Prostate gland (tissue), 2 donors: ENCODE measurements at regions not wholly inside any gene's neighbourhood (a gene's known extent, or its start where the extent isn't known, plus 50 kb on each side); places are given as distances from the start of the nearest gene placed in this dataset.

Experiments used
- POLR2A ChIP-seq: fragments of 450-650 bp; IDR thresholded peaks from one replicate; pipeline ENCODE4 v1.6.1; 2016; ENCODE audit warnings: antibody characterized with exemption, mild to moderate bottlenecking
- POLR2AphosphoS5 ChIP-seq: sonication (generic); formaldehyde crosslinking; IDR thresholded peaks from one replicate; pipeline ENCODE4 v1.6.1; 2017; ENCODE audit warnings: antibody characterized with exemption
- TF ChIP-seq, protein P1 (sequence below), 4 experiments: fragments of 200-600 bp in 2 of 4; fragments of 450-650 bp in 2 of 4; sonication (generic) in 2 of 4; IDR thresholded peaks; 1 replicate in 3 of 4; 2 replicates in 1 of 4; pipeline ENCODE4 v1.5.1; 2016 to 2019; ENCODE audit warnings: antibody characterized with exemption in 4 of 4, mild to moderate bottlenecking in 2 of 4, moderate library complexity in 2 of 4

DNA sequence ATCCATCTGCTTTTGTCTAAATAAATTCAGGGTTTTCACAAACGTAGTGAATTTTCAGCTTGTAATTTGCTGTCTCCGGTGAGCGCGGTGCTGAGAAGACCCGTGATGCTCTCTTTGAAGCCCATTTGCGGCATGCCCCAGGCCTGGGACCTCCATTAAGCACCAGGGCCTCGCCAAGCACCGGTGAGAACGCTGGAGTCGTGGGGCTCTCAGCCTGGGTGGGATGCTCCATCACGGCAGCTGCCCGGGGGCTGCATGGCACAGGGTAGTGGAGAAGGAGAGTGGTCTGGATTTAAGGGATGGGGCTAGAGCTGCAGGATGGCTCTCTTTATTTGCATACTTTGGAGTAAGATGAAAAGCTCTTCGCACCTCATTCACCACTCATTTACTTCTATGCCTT, 248.7 kb downstream of the ABCC12 start:
- TF ChIP-seq, protein P1, sequence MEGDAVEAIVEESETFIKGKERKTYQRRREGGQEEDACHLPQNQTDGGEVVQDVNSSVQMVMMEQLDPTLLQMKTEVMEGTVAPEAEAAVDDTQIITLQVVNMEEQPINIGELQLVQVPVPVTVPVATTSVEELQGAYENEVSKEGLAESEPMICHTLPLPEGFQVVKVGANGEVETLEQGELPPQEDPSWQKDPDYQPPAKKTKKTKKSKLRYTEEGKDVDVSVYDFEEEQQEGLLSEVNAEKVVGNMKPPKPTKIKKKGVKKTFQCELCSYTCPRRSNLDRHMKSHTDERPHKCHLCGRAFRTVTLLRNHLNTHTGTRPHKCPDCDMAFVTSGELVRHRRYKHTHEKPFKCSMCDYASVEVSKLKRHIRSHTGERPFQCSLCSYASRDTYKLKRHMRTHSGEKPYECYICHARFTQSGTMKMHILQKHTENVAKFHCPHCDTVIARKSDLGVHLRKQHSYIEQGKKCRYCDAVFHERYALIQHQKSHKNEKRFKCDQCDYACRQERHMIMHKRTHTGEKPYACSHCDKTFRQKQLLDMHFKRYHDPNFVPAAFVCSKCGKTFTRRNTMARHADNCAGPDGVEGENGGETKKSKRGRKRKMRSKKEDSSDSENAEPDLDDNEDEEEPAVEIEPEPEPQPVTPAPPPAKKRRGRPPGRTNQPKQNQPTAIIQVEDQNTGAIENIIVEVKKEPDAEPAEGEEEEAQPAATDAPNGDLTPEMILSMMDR (IDR thresholded peaks at IDR 0.05): no peak
- TF ChIP-seq POLR2AphosphoS5 (no peak), POLR2A (no peak)
